ENCODE measurements at regions not wholly inside any gene's neighbourhood (a gene's known extent, or its start where the extent isn't known, plus 50 kb on each side); places are given as distances from the start of the nearest gene placed in this dataset.
"Not testable (repeated sequence)": the region's sequence is repeated elsewhere in the genome, so short reads cannot be mapped to it uniquely, and the experiment has no call there.

GRCh38 chrX:94744786-94745185 is 1070.8 kb downstream of the FAM133A start:
- FAIRE-seq (no peak), DNase-seq (ENCODE audit: insufficient read length) (no peak)
- TF ChIP-seq TAF1 (IDR thresholded peaks at IDR 0.05; ENCODE audit: borderline replicate concordance, low read depth, low read length) (no peak), POLR2A (IDR thresholded peaks at IDR 0.05; ENCODE audit: low read depth, low read length) (no peak), POLR2AphosphoS5 (IDR thresholded peaks at IDR 0.05; ENCODE audit: low read depth, low read length) (no peak)

GRCh38 chrX:94751611-94752010 is 1077.6 kb downstream of the FAM133A start:
- FAIRE-seq, result no peak

GRCh38 chrX:94752434-94753169 is 1078.6 kb downstream of the FAM133A start:
- TF ChIP-seq POLR2AphosphoS5 (IDR thresholded peaks at IDR 0.05; ENCODE audit: low read depth, low read length) (no peak), POLR2A (IDR thresholded peaks at IDR 0.05; ENCODE audit: low read depth, low read length) (no peak), TAF1 (IDR thresholded peaks at IDR 0.05; ENCODE audit: borderline replicate concordance, low read depth, low read length) (no peak)
- DNase-seq (ENCODE audit: insufficient read length), result no peak
- no peak for FAIRE-seq

More at GRCh38 chrX:94751611-94752010, 1077.6 kb downstream of the FAM133A start:
- TF ChIP-seq TAF1 (IDR thresholded peaks at IDR 0.05; ENCODE audit: borderline replicate concordance, low read depth, low read length) (no peak), POLR2A (IDR thresholded peaks at IDR 0.05; ENCODE audit: low read depth, low read length) (no peak), POLR2AphosphoS5 (IDR thresholded peaks at IDR 0.05; ENCODE audit: low read depth, low read length) (no peak)
- DNase-seq (ENCODE audit: insufficient read length), result no peak

- no peak for FAIRE-seq
- TF ChIP-seq POLR2A (IDR thresholded peaks at IDR 0.05; ENCODE audit: low read depth, low read length) (no peak), TAF1 (IDR thresholded peaks at IDR 0.05; ENCODE audit: borderline replicate concordance, low read depth, low read length) (no peak), POLR2AphosphoS5 (IDR thresholded peaks at IDR 0.05; ENCODE audit: low read depth, low read length) (no peak)
- no peak for DNase-seq (ENCODE audit: insufficient read length)
Measured at GRCh38 chrX:94758130-94758529, 1084.1 kb downstream of the FAM133A start.

GRCh38 chrX:94775640-94776039 is 1101.6 kb downstream of the FAM133A start:
- TF ChIP-seq TAF1 (IDR thresholded peaks at IDR 0.05; ENCODE audit: borderline replicate concordance, low read depth, low read length), result no peak
- no peak for TF ChIP-seq POLR2AphosphoS5 (IDR thresholded peaks at IDR 0.05; ENCODE audit: low read depth, low read length)
- no peak for TF ChIP-seq POLR2A (IDR thresholded peaks at IDR 0.05; ENCODE audit: low read depth, low read length)
- DNase-seq (ENCODE audit: insufficient read length) (no peak), FAIRE-seq (no peak)

- FAIRE-seq, result no peak
- no peak for DNase-seq (ENCODE audit: insufficient read length)
- no peak for TF ChIP-seq TAF1 (IDR thresholded peaks at IDR 0.05; ENCODE audit: borderline replicate concordance, low read depth, low read length)
- no peak for TF ChIP-seq POLR2AphosphoS5 (IDR thresholded peaks at IDR 0.05; ENCODE audit: low read depth, low read length)
- TF ChIP-seq POLR2A (IDR thresholded peaks at IDR 0.05; ENCODE audit: low read depth, low read length), result no peak
Measured at GRCh38 chrX:94813541-94813940, 1139.5 kb downstream of the FAM133A start.

- FAIRE-seq, result no peak
- no peak for DNase-seq (ENCODE audit: insufficient read length)
- no peak for TF ChIP-seq TAF1 (IDR thresholded peaks at IDR 0.05; ENCODE audit: borderline replicate concordance, low read depth, low read length)
- no peak for TF ChIP-seq POLR2A (IDR thresholded peaks at IDR 0.05; ENCODE audit: low read depth, low read length)
- no peak for TF ChIP-seq POLR2AphosphoS5 (IDR thresholded peaks at IDR 0.05; ENCODE audit: low read depth, low read length)
Measured at GRCh38 chrX:94814216-94814615, 1140.2 kb downstream of the FAM133A start.

GRCh38 chrX:94830717-94831116 is 1156.7 kb downstream of the FAM133A start:
- FAIRE-seq, result no peak
- TF ChIP-seq POLR2A (IDR thresholded peaks at IDR 0.05; ENCODE audit: low read depth, low read length), result no peak
- TF ChIP-seq TAF1 (IDR thresholded peaks at IDR 0.05; ENCODE audit: borderline replicate concordance, low read depth, low read length), result no peak
- no peak for TF ChIP-seq POLR2AphosphoS5 (IDR thresholded peaks at IDR 0.05; ENCODE audit: low read depth, low read length)
- no peak for DNase-seq (ENCODE audit: insufficient read length)

GRCh38 chrX:94831364-94831763 is 1157.4 kb downstream of the FAM133A start:
- no peak for FAIRE-seq

GRCh38 chrX:94834226-94834625 is 1160.2 kb downstream of the FAM133A start:
- no peak for DNase-seq (ENCODE audit: insufficient read length)
- no peak for TF ChIP-seq POLR2A (IDR thresholded peaks at IDR 0.05; ENCODE audit: low read depth, low read length)
- TF ChIP-seq POLR2AphosphoS5 (IDR thresholded peaks at IDR 0.05; ENCODE audit: low read depth, low read length), result no peak
- no peak for FAIRE-seq

More at GRCh38 chrX:94831364-94831763, 1157.4 kb downstream of the FAM133A start:
- TF ChIP-seq POLR2AphosphoS5 (IDR thresholded peaks at IDR 0.05; ENCODE audit: low read depth, low read length), result no peak
- TF ChIP-seq TAF1 (IDR thresholded peaks at IDR 0.05; ENCODE audit: borderline replicate concordance, low read depth, low read length), result no peak
- no peak for TF ChIP-seq POLR2A (IDR thresholded peaks at IDR 0.05; ENCODE audit: low read depth, low read length)
- no peak for DNase-seq (ENCODE audit: insufficient read length)

- DNase-seq (ENCODE audit: insufficient read length), result no peak
- no peak for FAIRE-seq
- TF ChIP-seq POLR2AphosphoS5 (IDR thresholded peaks at IDR 0.05; ENCODE audit: low read depth, low read length) (no peak), POLR2A (IDR thresholded peaks at IDR 0.05; ENCODE audit: low read depth, low read length) (no peak), TAF1 (IDR thresholded peaks at IDR 0.05; ENCODE audit: borderline replicate concordance, low read depth, low read length) (no peak)
Measured at GRCh38 chrX:94850811-94851210, 1176.8 kb downstream of the FAM133A start.

GRCh38 chrX:94854251-94854650 is 1180.2 kb downstream of the FAM133A start:
- FAIRE-seq, result no peak
- no peak for TF ChIP-seq POLR2A (IDR thresholded peaks at IDR 0.05; ENCODE audit: low read depth, low read length)
- no peak for TF ChIP-seq TAF1 (IDR thresholded peaks at IDR 0.05; ENCODE audit: borderline replicate concordance, low read depth, low read length)
- no peak for TF ChIP-seq POLR2AphosphoS5 (IDR thresholded peaks at IDR 0.05; ENCODE audit: low read depth, low read length)
- no peak for DNase-seq (ENCODE audit: insufficient read length)

- not testable (repeated sequence) for FAIRE-seq; DNase-seq (ENCODE audit: insufficient read length)
Measured at GRCh38 chrX:94862470-94862869, 1188.5 kb downstream of the FAM133A start.

Data from GM12892 (cell line).